ENCODE measurements at regions not wholly inside any gene's neighbourhood (a gene's known extent, or its start where the extent isn't known, plus 50 kb on each side); places are given as distances from the start of the nearest gene placed in this dataset.

DNA sequence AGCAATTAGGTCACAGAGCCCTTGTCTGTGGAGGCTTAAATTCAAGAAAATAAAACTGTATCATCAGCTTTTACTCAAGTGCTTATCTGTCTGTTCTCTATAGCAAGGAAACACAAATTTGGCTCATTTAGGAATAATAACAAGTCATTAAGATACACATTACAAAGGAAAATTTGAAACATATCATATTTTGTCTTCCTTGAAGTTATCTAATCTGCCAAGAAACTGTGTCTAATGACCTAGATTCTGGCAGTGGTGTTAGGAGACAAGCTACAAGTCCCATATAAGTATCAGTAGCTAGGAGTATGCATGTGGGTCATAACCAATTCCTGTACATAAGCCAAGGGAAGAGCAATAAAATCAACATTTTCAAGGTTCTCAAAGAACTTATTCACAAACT, 108.2 kb upstream of the SETMAR start:
- TF ChIP-seq POLR2A (IDR thresholded peaks at IDR 0.05), result no peak
- TF ChIP-seq, protein P1, sequence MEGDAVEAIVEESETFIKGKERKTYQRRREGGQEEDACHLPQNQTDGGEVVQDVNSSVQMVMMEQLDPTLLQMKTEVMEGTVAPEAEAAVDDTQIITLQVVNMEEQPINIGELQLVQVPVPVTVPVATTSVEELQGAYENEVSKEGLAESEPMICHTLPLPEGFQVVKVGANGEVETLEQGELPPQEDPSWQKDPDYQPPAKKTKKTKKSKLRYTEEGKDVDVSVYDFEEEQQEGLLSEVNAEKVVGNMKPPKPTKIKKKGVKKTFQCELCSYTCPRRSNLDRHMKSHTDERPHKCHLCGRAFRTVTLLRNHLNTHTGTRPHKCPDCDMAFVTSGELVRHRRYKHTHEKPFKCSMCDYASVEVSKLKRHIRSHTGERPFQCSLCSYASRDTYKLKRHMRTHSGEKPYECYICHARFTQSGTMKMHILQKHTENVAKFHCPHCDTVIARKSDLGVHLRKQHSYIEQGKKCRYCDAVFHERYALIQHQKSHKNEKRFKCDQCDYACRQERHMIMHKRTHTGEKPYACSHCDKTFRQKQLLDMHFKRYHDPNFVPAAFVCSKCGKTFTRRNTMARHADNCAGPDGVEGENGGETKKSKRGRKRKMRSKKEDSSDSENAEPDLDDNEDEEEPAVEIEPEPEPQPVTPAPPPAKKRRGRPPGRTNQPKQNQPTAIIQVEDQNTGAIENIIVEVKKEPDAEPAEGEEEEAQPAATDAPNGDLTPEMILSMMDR (IDR thresholded peaks at IDR 0.05), result no peak
- no peak for TF ChIP-seq POLR2AphosphoS5 (IDR thresholded peaks at IDR 0.05)
